HG02973 (cell line): ENCODE measurements at regions not wholly inside any gene's neighbourhood (a gene's known extent, or its start where the extent isn't known, plus 50 kb on each side); places are given as distances from the start of the nearest gene placed in this dataset.
"Not testable (repeated sequence)": the region's sequence is repeated elsewhere in the genome, so short reads cannot be mapped to it uniquely, and the experiment has no call there.

Source experiments
- ATAC-seq: cut with Tn5 transposase; IDR thresholded peaks from one replicate; pipeline ENCODE4 v1.9.1; 2021; ENCODE audit warnings: moderate library complexity; ENCODE audit not compliant: unreplicated experiment

- not testable (repeated sequence) for ATAC-seq
Observed at GRCh38 chr6:12542319-12543115, 174.1 kb upstream of the PHACTR1 start.

GRCh38 chr6:12543953-12544352, 172.6 kb upstream of the PHACTR1 start:
- ATAC-seq, result no peak

- no peak for ATAC-seq
Observed at GRCh38 chr6:12544821-12545565, 171.6 kb upstream of the PHACTR1 start.

GRCh38 chr6:12545619-12546409, 170.8 kb upstream of the PHACTR1 start:
- no peak for ATAC-seq

- no peak for ATAC-seq
Observed at GRCh38 chr6:12546410-12547002, 170.1 kb upstream of the PHACTR1 start.

GRCh38 chr6:12548526-12548925, 168.0 kb upstream of the PHACTR1 start:
- no peak for ATAC-seq

GRCh38 chr6:12549445-12549844, 167.1 kb upstream of the PHACTR1 start:
- not testable (repeated sequence) for ATAC-seq

- not testable (repeated sequence) for ATAC-seq
Observed at GRCh38 chr6:12554820-12555219, 161.7 kb upstream of the PHACTR1 start.

- no peak for ATAC-seq
Observed at GRCh38 chr6:12555267-12555666, 161.3 kb upstream of the PHACTR1 start.

- ATAC-seq, result no peak
Observed at GRCh38 chr6:12555781-12556180, 160.8 kb upstream of the PHACTR1 start.

GRCh38 chr6:12557765-12558164, 158.8 kb upstream of the PHACTR1 start:
- ATAC-seq, result no peak

- ATAC-seq, result no peak
Observed at GRCh38 chr6:12560315-12560714, 156.3 kb upstream of the PHACTR1 start.

- no peak for ATAC-seq
Observed at GRCh38 chr6:12566618-12567123, 149.9 kb upstream of the PHACTR1 start.

- ATAC-seq, result no peak
Observed at GRCh38 chr6:12567682-12568081, 148.9 kb upstream of the PHACTR1 start.

- ATAC-seq, result no peak
Observed at GRCh38 chr6:12569646-12570045, 146.9 kb upstream of the PHACTR1 start.

GRCh38 chr6:12570461-12571030, 146.0 kb upstream of the PHACTR1 start:
- no peak for ATAC-seq

GRCh38 chr6:12572896-12573827, 143.4 kb upstream of the PHACTR1 start:
- no peak for ATAC-seq

GRCh38 chr6:12575961-12576360, 140.6 kb upstream of the PHACTR1 start:
- ATAC-seq, result no peak

GRCh38 chr6:12576389-12576788, 140.2 kb upstream of the PHACTR1 start:
- ATAC-seq, result no peak
